Activated naive CD4-positive, alpha-beta T cell treated with anti-CD3 and anti-CD28 coated beads for 36 hours (primary cell): ENCODE measurements at regions not wholly inside any gene's neighbourhood (a gene's known extent, or its start where the extent isn't known, plus 50 kb on each side); places are given as distances from the start of the nearest gene placed in this dataset.

Experiments used
- CTCF ChIA-PET: fragments of 350-600 bp; sonication (Branson Sonifier 250); formaldehyde crosslinking; loops from one replicate; lab custom pipeline; 2021; ENCODE audit warnings: antibody characterized with exemption; lab: Charles Lee
- DNase-seq: peaks from one replicate; pipeline ENCODE4 v3.0.0-alpha.2; 2020
- H3K27ac Mint-ChIP-seq: one replicate; pipeline ENCODE4 v1.8.0; 2021; ENCODE audit warnings: mild to moderate bottlenecking, mixed read lengths
- H3K27me3 Mint-ChIP-seq: one replicate; pipeline ENCODE4 v1.8.0; 2021; ENCODE audit warnings: low read depth, mixed read lengths
- H3K36me3 Mint-ChIP-seq: one replicate; pipeline ENCODE4 v1.8.0; 2021; ENCODE audit warnings: low read depth, mixed read lengths
- H3K4me1 Mint-ChIP-seq: one replicate; pipeline ENCODE4 v1.8.0; 2021; ENCODE audit warnings: low read depth, mixed read lengths
- H3K4me3 Mint-ChIP-seq: one replicate; pipeline ENCODE4 v1.8.0; 2021; ENCODE audit warnings: mild to moderate bottlenecking, moderate library complexity, mixed read lengths
- H3K9me3 Mint-ChIP-seq: one replicate; pipeline ENCODE4 v1.8.0; 2021; ENCODE audit warnings: mixed read lengths
- intact Hi-C: fragments of 100-400 bp; cut with micrococcal nuclease; formaldehyde crosslinking; loops from one replicate; pipeline ENCODE4 v1.15.1; 2023

- no peaks in the 10 kb centered on the region for H3K36me3 Mint-ChIP-seq
- H3K9me3 Mint-ChIP-seq, result peaks cover 3% of the 10 kb centered on the region
- DNase-seq, result no peak
- no peak overlapping the region for H3K27ac Mint-ChIP-seq
- no peaks in the 10 kb centered on the region for H3K27me3 Mint-ChIP-seq
- CTCF ChIA-PET, result no interaction called here
- intact Hi-C loops, result no loop called here
- no peaks in the 10 kb centered on the region for H3K4me1 Mint-ChIP-seq
- H3K4me3 Mint-ChIP-seq, result no peak overlapping the region
Observed at GRCh38 chr18:10121786-10122515, 208.1 kb downstream of the VAPA start.

- H3K9me3 Mint-ChIP-seq, result peaks cover 3% of the 10 kb centered on the region
- no peak overlapping the region for H3K27ac Mint-ChIP-seq
- intact Hi-C loops, result no loop called here
- H3K27me3 Mint-ChIP-seq, result peaks cover 2% of the 10 kb centered on the region
- DNase-seq, result no peak
- no peak overlapping the region for H3K4me3 Mint-ChIP-seq
- no peaks in the 10 kb centered on the region for H3K4me1 Mint-ChIP-seq
- H3K36me3 Mint-ChIP-seq, result no peaks in the 10 kb centered on the region
- CTCF ChIA-PET, result no interaction called here
Observed at GRCh38 chr18:10122988-10123950, 209.5 kb downstream of the VAPA start.

- CTCF ChIA-PET, result no interaction called here
- intact Hi-C loops, result no loop called here
Observed at GRCh38 chr18:10124071-10124470, 210.3 kb downstream of the VAPA start.

GRCh38 chr18:10124557-10124956, 210.7 kb downstream of the VAPA start:
- no peaks in the 10 kb centered on the region for H3K4me1 Mint-ChIP-seq
- H3K27ac Mint-ChIP-seq, result no peak overlapping the region
- no peaks in the 10 kb centered on the region for H3K36me3 Mint-ChIP-seq
- no peak overlapping the region for H3K4me3 Mint-ChIP-seq
- no peak for DNase-seq
- CTCF ChIA-PET, result no interaction called here
- peaks cover 3% of the 10 kb centered on the region for H3K27me3 Mint-ChIP-seq
- intact Hi-C loops, result no loop called here
- no peaks in the 10 kb centered on the region for H3K9me3 Mint-ChIP-seq

More at GRCh38 chr18:10124071-10124470, 210.3 kb downstream of the VAPA start:
- H3K27ac Mint-ChIP-seq, result no peak overlapping the region
- no peaks in the 10 kb centered on the region for H3K4me1 Mint-ChIP-seq
- no peak for DNase-seq
- H3K4me3 Mint-ChIP-seq, result no peak overlapping the region
- no peaks in the 10 kb centered on the region for H3K9me3 Mint-ChIP-seq
- H3K36me3 Mint-ChIP-seq, result no peaks in the 10 kb centered on the region
- peaks cover 2% of the 10 kb centered on the region for H3K27me3 Mint-ChIP-seq

GRCh38 chr18:10124967-10125366, 211.2 kb downstream of the VAPA start:
- H3K9me3 Mint-ChIP-seq, result no peaks in the 10 kb centered on the region
- intact Hi-C loops, result no loop called here
- H3K36me3 Mint-ChIP-seq, result no peaks in the 10 kb centered on the region
- peaks cover 6% of the 10 kb centered on the region for H3K27me3 Mint-ChIP-seq
- H3K27ac Mint-ChIP-seq, result no peak overlapping the region
- CTCF ChIA-PET, result no interaction called here
- no peak overlapping the region for H3K4me3 Mint-ChIP-seq
- DNase-seq, result no peak
- H3K4me1 Mint-ChIP-seq, result no peaks in the 10 kb centered on the region

- H3K4me1 Mint-ChIP-seq, result peaks cover 2% of the 10 kb centered on the region
- peaks cover 19% of the 10 kb centered on the region for H3K27me3 Mint-ChIP-seq
- H3K9me3 Mint-ChIP-seq, result no peaks in the 10 kb centered on the region
- CTCF ChIA-PET, result no interaction called here
- H3K4me3 Mint-ChIP-seq, result no peak overlapping the region
- no peak for DNase-seq
- intact Hi-C loops, result no loop called here
- H3K36me3 Mint-ChIP-seq, result no peaks in the 10 kb centered on the region
- H3K27ac Mint-ChIP-seq, result no peak overlapping the region
Observed at GRCh38 chr18:10127729-10128128, 213.9 kb downstream of the VAPA start.

GRCh38 chr18:10128921-10129501, 215.2 kb downstream of the VAPA start:
- Mint-ChIP-seq H3K9me3 (no peaks in the 10 kb centered on the region), H3K4me3 (no peak overlapping the region), H3K27me3 (peaks cover 23% of the 10 kb centered on the region), H3K27ac (no peak overlapping the region), H3K36me3 (no peaks in the 10 kb centered on the region), H3K4me1 (peaks cover 2% of the 10 kb centered on the region)
- CTCF ChIA-PET, result interaction anchor here (1.2 kb wide), 1 partner anchor 41 kb away, joined by 3 read pairs; no protein-coding TSS in a partner anchor
- intact Hi-C loops, result no loop called here
- DNase-seq, result no peak

- Mint-ChIP-seq H3K27me3 (peaks cover 23% of the 10 kb centered on the region), H3K36me3 (no peaks in the 10 kb centered on the region), H3K27ac (no peak overlapping the region), H3K4me3 (no peak overlapping the region), H3K4me1 (peaks cover 2% of the 10 kb centered on the region), H3K9me3 (no peaks in the 10 kb centered on the region)
- DNase-seq, result no peak
- intact Hi-C loops, result loop anchor here (10.0 kb wide), 1 partner anchor 56 kb away; no protein-coding TSS in a partner anchor
- CTCF ChIA-PET, result no interaction called here
Observed at GRCh38 chr18:10130606-10131005, 216.8 kb downstream of the VAPA start.

- H3K27me3 Mint-ChIP-seq, result peaks cover 23% of the 10 kb centered on the region
- peaks cover 2% of the 10 kb centered on the region for H3K4me1 Mint-ChIP-seq
- H3K27ac Mint-ChIP-seq, result no peak overlapping the region
- H3K9me3 Mint-ChIP-seq, result no peaks in the 10 kb centered on the region
- H3K36me3 Mint-ChIP-seq, result no peaks in the 10 kb centered on the region
- intact Hi-C loops, result loop anchor here (10.0 kb wide), 1 partner anchor 56 kb away; no protein-coding TSS in a partner anchor
- no peak overlapping the region for H3K4me3 Mint-ChIP-seq
- DNase-seq, result no peak
- CTCF ChIA-PET, result no interaction called here
Observed at GRCh38 chr18:10131081-10131459, 217.3 kb downstream of the VAPA start.

GRCh38 chr18:10131460-10132395, 217.9 kb downstream of the VAPA start:
- no peaks in the 10 kb centered on the region for H3K36me3 Mint-ChIP-seq
- H3K4me3 Mint-ChIP-seq, result no peak overlapping the region
- no peak overlapping the region for H3K27ac Mint-ChIP-seq
- no peak for DNase-seq
- CTCF ChIA-PET, result no interaction called here
- H3K27me3 Mint-ChIP-seq, result peaks cover 23% of the 10 kb centered on the region
- no peaks in the 10 kb centered on the region for H3K9me3 Mint-ChIP-seq
- intact Hi-C loops, result loop anchor here (10.0 kb wide), 1 partner anchor 57 kb away; no protein-coding TSS in a partner anchor
- H3K4me1 Mint-ChIP-seq, result peaks cover 2% of the 10 kb centered on the region

- H3K9me3 Mint-ChIP-seq, result no peaks in the 10 kb centered on the region
- H3K4me1 Mint-ChIP-seq, result peaks cover 2% of the 10 kb centered on the region
- intact Hi-C loops, result loop anchor here (10.0 kb wide), 1 partner anchor 59 kb away; no protein-coding TSS in a partner anchor
- H3K27ac Mint-ChIP-seq, result no peak overlapping the region
- H3K4me3 Mint-ChIP-seq, result no peak overlapping the region
- no peaks in the 10 kb centered on the region for H3K36me3 Mint-ChIP-seq
- CTCF ChIA-PET, result no interaction called here
- H3K27me3 Mint-ChIP-seq, result peaks cover 20% of the 10 kb centered on the region
- no peak for DNase-seq
Observed at GRCh38 chr18:10133516-10133915, 219.7 kb downstream of the VAPA start.
